ENCODE measurements at regions not wholly inside any gene's neighbourhood (a gene's known extent, or its start where the extent isn't known, plus 50 kb on each side); places are given as distances from the start of the nearest gene placed in this dataset.

DNA sequence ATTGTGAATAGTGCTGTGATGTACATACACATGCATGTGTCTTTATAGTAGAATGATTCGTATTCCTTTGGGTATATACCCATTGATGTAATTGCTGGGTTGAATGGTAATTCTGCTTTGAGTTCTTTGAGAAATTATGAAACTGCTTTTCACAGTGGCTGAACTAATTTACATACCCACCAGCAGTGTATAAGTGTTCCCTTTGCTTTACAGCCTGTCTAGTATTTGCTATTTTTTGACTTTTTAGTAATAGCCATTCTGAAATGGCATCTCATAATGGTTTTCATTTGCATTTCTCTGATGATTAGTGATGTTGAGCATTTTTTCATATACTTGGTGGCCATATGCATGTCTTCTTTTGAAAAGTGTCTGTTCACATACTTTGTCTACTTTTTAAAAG, 54.5 kb upstream of the FAM78B start:
- DNase-seq: no peak

- DNase-seq: no peak
Observed at GRCh38 chr1:166233750-166234366, 67.1 kb upstream of the FAM78B start.

- no peak for DNase-seq
Observed at GRCh38 chr1:166235728-166236127, 68.9 kb upstream of the FAM78B start.

- no peak for DNase-seq
Observed at GRCh38 chr1:166237675-166238074, 70.9 kb upstream of the FAM78B start.

- DNase-seq: no peak
Observed at GRCh38 chr1:166253076-166253779, 86.4 kb upstream of the FAM78B start.

- no peak for DNase-seq
Observed at GRCh38 chr1:166258017-166258416, 91.2 kb upstream of the FAM78B start.

- no peak for DNase-seq
Observed at GRCh38 chr1:166261511-166261910, 94.7 kb upstream of the FAM78B start.

GRCh38 chr1:166270476-166271150, 103.8 kb upstream of the FAM78B start:
- no peak for DNase-seq

DNA sequence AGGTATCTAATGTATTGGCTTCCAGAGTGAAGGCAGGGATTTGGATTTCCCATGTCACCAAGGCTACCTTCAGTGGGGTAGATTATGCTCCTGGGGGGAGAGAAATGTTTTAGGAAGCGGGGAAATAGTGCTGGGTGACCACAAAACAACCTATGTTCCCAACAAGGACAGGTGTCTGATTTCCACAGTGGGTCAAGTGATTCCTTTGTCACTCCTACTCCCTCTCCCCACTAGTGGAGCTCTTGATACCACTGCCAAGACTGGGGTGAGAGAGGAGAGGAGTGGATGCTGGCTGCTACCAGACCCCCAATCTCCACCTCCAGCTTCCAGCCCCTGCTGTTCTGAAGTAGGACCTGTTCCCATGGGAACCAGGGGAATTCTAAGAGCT, 104.3 kb upstream of the FAM78B start:
- no peak for DNase-seq

DNA sequence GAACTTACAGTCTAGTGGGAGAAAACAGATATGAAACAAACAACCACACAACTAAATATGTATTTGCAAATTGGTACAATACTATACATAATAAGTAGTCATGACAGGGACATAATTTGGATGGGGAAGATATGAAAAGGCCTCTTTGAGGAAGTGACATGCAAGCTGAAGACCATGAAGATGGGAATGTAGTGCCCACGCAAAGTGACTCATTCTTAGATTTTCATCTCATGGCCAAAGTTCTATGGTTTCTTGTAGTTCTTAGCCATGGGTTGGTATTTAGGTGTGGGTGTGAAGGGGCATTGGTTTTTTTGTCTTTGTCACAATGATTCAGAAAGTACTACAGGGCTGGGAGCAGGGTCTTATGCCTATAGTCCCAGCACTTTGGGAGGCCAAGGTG, 105.4 kb upstream of the FAM78B start:
- DNase-seq: no peak

- DNase-seq: no peak
Observed at GRCh38 chr1:166272851-166273250, 106.0 kb upstream of the FAM78B start.

DNA sequence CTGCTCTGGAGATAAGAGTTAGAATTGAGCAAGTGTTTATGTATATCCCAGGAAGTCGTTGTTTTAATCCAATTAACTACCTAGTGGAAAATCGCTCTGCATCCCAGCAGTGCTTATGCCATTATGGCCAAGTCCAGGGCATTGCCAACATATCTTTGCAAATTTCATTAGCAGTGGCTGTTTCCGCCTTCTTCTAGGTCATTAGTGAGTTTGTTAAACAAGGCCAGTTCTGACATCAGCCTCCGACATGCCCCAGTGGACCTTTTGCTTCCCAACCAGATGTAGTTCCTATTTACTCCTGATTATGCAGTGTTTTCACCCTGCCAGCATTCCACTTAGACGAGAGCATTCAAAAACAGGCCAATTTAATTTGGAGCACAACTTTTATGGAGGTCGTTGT, 106.8 kb upstream of the FAM78B start:
- no peak for DNase-seq

DNA sequence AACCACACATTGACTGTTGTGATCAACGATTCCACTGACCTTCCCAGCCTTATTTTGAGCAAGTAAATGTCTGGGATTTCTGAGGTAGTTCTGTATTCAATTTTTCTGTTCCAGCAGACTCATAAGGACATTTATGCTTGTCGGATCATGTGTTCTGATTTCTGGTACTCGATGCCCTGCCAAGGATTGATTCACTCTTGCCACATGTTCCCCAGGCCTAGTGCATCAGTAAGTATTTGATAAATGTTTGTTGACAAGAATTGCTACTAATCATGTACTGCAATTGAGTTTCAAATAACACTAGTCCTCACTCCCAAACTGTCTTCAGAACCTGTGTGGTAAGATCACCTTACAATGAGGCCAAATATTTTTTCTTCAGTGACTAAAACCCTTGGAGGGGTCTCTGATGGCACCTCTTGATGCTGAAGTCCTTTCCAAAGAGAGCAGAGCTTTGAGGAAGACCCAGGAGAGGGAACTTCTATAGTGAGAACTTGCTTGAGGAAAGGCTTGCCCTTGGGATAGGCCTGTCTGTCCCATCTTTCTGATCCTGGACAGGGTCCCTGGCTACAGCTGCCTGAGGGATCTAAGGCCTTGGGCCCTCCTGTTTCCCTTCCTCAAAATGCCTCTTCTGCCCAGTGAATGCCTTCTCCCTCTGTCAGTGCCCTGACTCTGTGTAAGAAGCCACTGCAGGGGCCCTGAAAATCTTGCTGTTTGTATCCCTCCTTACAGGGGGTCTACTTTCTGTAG, 115.8 kb upstream of the FAM78B start:
- DNase-seq: no peak

DNA sequence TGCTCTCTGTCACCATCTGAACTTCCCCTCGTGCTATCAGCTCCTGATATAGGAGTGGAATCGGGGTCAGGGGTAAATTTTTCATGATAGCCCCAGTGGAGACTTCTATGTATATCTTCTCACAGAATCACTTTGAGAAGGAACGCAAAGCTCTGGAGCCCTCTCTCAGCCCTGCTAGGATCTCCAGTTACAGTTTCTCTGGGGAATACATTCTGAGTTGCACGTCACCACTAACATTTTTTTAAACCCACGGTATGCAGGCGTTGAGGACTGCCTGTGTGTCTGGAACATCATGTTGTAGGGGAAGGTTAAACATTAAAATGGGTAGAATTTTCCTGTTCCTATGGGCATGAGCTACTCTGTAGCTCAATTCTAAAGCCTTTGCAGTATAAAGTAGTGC, 116.4 kb upstream of the FAM78B start:
- DNase-seq: no peak

GRCh38 chr1:166283600-166283999, 116.8 kb upstream of the FAM78B start:
- DNase-seq: no peak

DNA sequence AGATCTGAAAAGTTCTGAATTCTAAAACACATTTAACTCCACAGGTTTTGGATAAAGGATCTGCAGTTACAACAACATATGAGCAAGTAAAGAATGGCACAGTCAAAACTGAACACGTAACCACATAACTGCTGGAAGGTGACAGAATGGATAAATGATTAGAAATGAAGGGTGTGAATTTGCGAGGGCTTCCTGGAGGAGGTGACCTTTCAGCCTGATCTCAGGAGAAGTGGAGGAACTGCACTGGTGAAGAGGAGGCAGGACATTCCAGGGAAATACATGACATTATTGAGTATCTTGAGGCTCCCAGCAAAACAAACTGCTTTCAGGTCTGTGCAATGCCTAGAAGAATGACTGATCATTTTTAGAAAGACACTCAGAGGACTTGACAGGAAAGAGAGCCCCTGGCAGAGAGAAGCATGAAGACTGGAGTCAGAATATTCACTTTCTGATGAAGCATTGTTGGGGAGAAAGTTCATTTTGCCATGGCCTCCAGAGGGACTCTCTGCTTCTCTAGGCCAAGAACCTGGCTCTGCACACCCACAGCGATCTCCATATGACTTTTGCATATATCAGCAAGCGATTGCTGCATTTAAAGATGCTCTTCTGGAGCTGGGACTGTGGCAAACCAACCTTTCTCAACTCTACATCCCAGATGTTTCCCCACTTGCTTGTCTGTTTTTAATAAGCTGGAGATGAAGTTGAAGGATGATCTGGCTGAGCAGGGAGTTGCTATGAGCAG, 122.7 kb upstream of the FAM78B start:
- DNase-seq: no peak

GRCh38 chr1:166295656-166296055, 128.9 kb upstream of the FAM78B start:
- DNase-seq: no peak

- DNase-seq: no peak
Observed at GRCh38 chr1:166297993-166298392, 131.2 kb upstream of the FAM78B start.

DNA sequence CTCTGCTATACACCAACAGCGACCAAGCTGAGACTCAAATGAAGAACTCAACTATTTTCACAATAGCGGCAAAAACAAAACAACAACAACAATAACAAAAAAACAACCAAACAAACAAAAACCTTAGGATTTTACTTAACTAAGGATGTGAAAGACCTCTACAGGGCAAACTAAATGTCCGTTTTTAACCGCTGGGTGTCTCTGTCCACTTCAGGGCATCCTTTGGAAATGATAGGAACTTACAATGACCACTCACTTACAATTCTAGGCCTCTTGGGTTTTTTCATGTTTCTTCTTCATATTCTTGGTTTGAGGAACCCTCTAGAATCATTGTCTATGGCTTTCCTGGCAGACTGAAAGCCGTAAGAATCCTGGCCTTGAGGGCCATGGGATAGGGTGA, 134.0 kb upstream of the FAM78B start:
- no peak for DNase-seq

GRCh38 chr1:166302989-166303758, 136.4 kb upstream of the FAM78B start:
- DNase-seq: no peak

GRCh38 chr1:166304131-166304530, 137.3 kb upstream of the FAM78B start:
- no peak for DNase-seq

GRCh38 chr1:166305371-166305770, 138.6 kb upstream of the FAM78B start:
- DNase-seq: no peak

All from activated CD4-positive, alpha-beta T cell treated with anti-CD3 and anti-CD28 coated beads, Interleukin-10, Interleukin-2, amounts not matched to agents 100 ng/mL and 50 ng/mL, durations not matched to agents 16 hours and 8 hours (primary cell).